ENCODE measurements at regions not wholly inside any gene's neighbourhood (a gene's known extent, or its start where the extent isn't known, plus 50 kb on each side); places are given as distances from the start of the nearest gene placed in this dataset.

DNA sequence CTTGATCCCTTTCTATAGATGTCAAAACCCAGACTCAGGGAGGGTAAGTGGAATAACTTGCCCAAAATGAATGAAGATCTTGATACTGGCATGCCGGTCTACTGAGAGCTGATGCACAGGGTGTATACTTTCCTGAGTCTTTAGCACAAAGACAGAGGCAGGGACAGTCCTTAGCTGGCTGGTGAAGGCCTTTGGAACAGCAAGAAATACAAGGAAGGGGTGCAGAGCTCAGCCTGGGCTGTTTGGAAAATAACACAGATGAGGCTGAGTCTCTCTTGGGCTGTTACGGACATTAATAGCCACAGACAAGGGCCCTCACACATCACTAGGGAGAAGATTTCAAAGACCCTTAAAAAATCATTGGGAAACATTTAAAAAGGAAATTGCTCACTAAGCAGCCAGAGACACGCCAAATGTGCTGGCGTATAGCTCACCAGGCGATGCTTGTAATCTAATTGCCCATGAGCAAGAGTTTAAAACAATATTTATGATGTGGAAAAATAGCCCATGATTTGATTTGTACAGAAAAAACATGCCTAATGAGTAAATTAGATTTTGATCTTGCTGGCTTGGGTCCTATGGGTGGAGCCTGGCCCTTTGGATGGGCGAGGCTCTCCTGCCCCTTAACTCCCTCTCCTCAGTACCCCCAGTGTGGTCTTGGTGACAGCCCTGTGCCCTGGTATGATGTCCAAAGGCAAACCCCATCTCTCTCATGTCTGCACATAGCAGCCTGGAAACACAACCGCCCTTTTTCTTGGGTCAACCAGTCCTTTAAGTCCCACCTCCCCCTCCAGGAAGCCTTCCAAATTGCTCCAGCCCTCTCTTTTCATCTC is 81.8 kb upstream of the MRPS22 start:
- TF ChIP-seq, protein P1, sequence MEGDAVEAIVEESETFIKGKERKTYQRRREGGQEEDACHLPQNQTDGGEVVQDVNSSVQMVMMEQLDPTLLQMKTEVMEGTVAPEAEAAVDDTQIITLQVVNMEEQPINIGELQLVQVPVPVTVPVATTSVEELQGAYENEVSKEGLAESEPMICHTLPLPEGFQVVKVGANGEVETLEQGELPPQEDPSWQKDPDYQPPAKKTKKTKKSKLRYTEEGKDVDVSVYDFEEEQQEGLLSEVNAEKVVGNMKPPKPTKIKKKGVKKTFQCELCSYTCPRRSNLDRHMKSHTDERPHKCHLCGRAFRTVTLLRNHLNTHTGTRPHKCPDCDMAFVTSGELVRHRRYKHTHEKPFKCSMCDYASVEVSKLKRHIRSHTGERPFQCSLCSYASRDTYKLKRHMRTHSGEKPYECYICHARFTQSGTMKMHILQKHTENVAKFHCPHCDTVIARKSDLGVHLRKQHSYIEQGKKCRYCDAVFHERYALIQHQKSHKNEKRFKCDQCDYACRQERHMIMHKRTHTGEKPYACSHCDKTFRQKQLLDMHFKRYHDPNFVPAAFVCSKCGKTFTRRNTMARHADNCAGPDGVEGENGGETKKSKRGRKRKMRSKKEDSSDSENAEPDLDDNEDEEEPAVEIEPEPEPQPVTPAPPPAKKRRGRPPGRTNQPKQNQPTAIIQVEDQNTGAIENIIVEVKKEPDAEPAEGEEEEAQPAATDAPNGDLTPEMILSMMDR (IDR thresholded peaks at IDR 0.05), result no peak
- no peak for TF ChIP-seq POLR2A (IDR thresholded peaks at IDR 0.05)
